GM23338 (cell line): ENCODE measurements at regions not wholly inside any gene's neighbourhood (a gene's known extent, or its start where the extent isn't known, plus 50 kb on each side); places are given as distances from the start of the nearest gene placed in this dataset.

Source experiments
- ATAC-seq: fragments of 200-7000 bp; cut with Tn5 transposase; 3 replicates; pipeline ENCODE4 v1.9.1; 2020
- DNase-seq: peaks from one replicate; pipeline ENCODE4 v3.0.0-alpha.2; 2015; ENCODE audit warnings: low spot score
- H2AFZ ChIP-seq: fragments of 200-600 bp; sonication (generic); 2 replicates; pipeline ENCODE4 v1.8.0; 2016; ENCODE audit warnings: antibody characterized with exemption, mild to moderate bottlenecking, moderate library complexity
- H3F3A ChIP-seq: fragments of 200-600 bp; sonication (generic); replicated peaks from 2 replicates; pipeline ENCODE4 v1.8.0; 2017; ENCODE audit warnings: antibody characterized with exemption, mixed run types, low read depth
- H3K27ac ChIP-seq: fragments of 200-600 bp; sonication (generic); 2 replicates; pipeline ENCODE4 v1.6.1; 2016; ENCODE audit warnings: low read depth
- H3K27me3 ChIP-seq: fragments of 200-600 bp; sonication (generic); 2 replicates; pipeline ENCODE4 v1.8.0; 2016; ENCODE audit warnings: mild to moderate bottlenecking, mixed run types, moderate library complexity; ENCODE audit not compliant: insufficient read depth
- H3K36me3 ChIP-seq: fragments of 200-600 bp; sonication (generic); 2 replicates; pipeline ENCODE4 v1.8.0; 2016; ENCODE audit warnings: mild to moderate bottlenecking; ENCODE audit not compliant: insufficient read depth
- H3K4me1 ChIP-seq: fragments of 200-600 bp; sonication (generic); 2 replicates; pipeline ENCODE4 v1.8.0; 2016; ENCODE audit warnings: mild to moderate bottlenecking, moderate library complexity; ENCODE audit not compliant: insufficient read depth
- H3K4me2 ChIP-seq: fragments of 200-600 bp; sonication (generic); 2 replicates; pipeline ENCODE4 v1.7.1; 2017; ENCODE audit warnings: mixed run types
- H3K4me3 ChIP-seq: fragments of 200-600 bp; sonication (generic); 2 replicates; pipeline ENCODE4 v1.6.1; 2016; ENCODE audit warnings: mixed run types
- H3K79me2 ChIP-seq: fragments of 200-600 bp; sonication (generic); replicated peaks from 2 replicates; pipeline ENCODE4 v1.8.0; 2017; ENCODE audit warnings: mild to moderate bottlenecking; ENCODE audit not compliant: insufficient read depth
- H3K9me2 ChIP-seq: fragments of 200-600 bp; sonication (generic); 2 replicates; pipeline ENCODE4 v1.8.0; 2017; ENCODE audit not compliant: insufficient read depth
- H4K20me1 ChIP-seq: fragments of 200-600 bp; sonication (generic); replicated peaks from 2 replicates; pipeline ENCODE4 v1.8.0; 2017; ENCODE audit warnings: mild to moderate bottlenecking; ENCODE audit not compliant: insufficient read depth
- H3K27ac Mint-ChIP-seq: 2 replicates; pipeline ENCODE4 v1.8.0; 2020; ENCODE audit warnings: inconsistent platforms, mild to moderate bottlenecking, moderate library complexity, mixed read lengths
- H3K27me3 Mint-ChIP-seq: 3 replicates; pipeline ENCODE4 v1.8.0; 2022; ENCODE audit warnings: low read depth, mild to moderate bottlenecking, moderate library complexity, mixed read lengths, inconsistent platforms; ENCODE audit not compliant: insufficient read depth, poor library complexity
- H3K36me3 Mint-ChIP-seq: 3 replicates; pipeline ENCODE4 v1.8.0; 2021; ENCODE audit warnings: low read depth, mild to moderate bottlenecking, inconsistent platforms, moderate library complexity, mixed read lengths
- H3K4me1 Mint-ChIP-seq: 3 replicates; pipeline ENCODE4 v1.8.0; 2020; ENCODE audit warnings: mild to moderate bottlenecking, inconsistent platforms, mixed read lengths
- H3K4me3 Mint-ChIP-seq: 3 replicates; pipeline ENCODE4 v1.8.0; 2021; ENCODE audit warnings: moderate library complexity, mild to moderate bottlenecking, inconsistent platforms, mixed read lengths
- H3K9me3 Mint-ChIP-seq: 3 replicates; pipeline ENCODE4 v1.8.0; 2020; ENCODE audit warnings: moderate library complexity, mild to moderate bottlenecking, inconsistent platforms, mixed read lengths
- NANOG ChIP-seq: IDR thresholded peaks from 2 replicates; pipeline ENCODE4 v1.6.1; 2016; ENCODE audit warnings: antibody characterized with exemption, borderline replicate concordance
- POLR2AphosphoS5 ChIP-seq: IDR thresholded peaks from 2 replicates; pipeline ENCODE4 v1.6.1; 2016; ENCODE audit warnings: antibody characterized with exemption, low read depth
- STAT1 ChIP-seq: IDR thresholded peaks from one replicate; pipeline ENCODE4 v1.6.1; 2016; ENCODE audit warnings: antibody characterized with exemption; ENCODE audit not compliant: unreplicated experiment
- ZNF114 ChIP-seq: fragments of 250-450 bp; sonication (Bioruptor Pico); IDR thresholded peaks from 2 replicates; pipeline ENCODE4 v1.5.0; 2020; ENCODE audit warnings: mild to moderate bottlenecking, moderate library complexity
- ZNF462 ChIP-seq: fragments of 250-450 bp; sonication (Bioruptor Pico); IDR thresholded peaks from 2 replicates; pipeline ENCODE4 v1.5.0; 2020; ENCODE audit warnings: mild to moderate bottlenecking, moderate library complexity

DNA sequence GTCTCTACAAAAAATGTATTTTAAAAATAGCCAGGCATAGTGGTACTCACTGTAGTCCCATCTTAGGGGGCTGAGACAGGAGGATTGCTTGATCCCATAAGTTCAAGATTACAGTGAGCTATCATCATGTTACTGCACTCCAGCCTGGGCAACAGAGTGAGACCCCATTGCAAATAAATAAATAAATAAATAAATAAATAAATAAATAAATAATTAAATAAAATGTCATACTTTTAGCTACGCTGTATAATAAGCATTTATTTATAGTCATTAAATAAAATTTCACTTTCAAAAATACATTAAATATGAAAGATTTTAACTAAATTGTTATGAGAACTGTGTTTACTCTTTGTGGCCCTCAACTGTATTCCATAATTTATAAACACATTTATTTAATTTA, 1124.2 kb downstream of the PCDH7 start:
- Mint-ChIP-seq H3K27ac (no peak overlapping the region), H3K4me3 (no peak overlapping the region), H3K9me3 (peaks cover 14% of the 10 kb centered on the region), H3K27me3 (no peaks in the 10 kb centered on the region), H3K36me3 (no peaks in the 10 kb centered on the region; the same call in 2 of the 3 replicates), H3K4me1 (peaks cover 3% of the 10 kb centered on the region; the same call in 1 of the 3 replicates)
- ATAC-seq (no peak), DNase-seq (no peak)
- TF ChIP-seq ZNF462: no peak
- TF ChIP-seq POLR2AphosphoS5: no peak
- no peak for TF ChIP-seq ZNF114 (CRISPR knock-in tag)
- TF ChIP-seq NANOG: no peak
- Histone ChIP-seq H3K36me3 (no peaks in the 10 kb centered on the region), H3K4me2 (no peak overlapping the region), H3K79me2 (no peaks in the 10 kb centered on the region), H3K4me3 (no peak overlapping the region), H4K20me1 (no peaks in the 10 kb centered on the region), H2AFZ (no peak overlapping the region), H3F3A (no peaks in the 10 kb centered on the region), H3K27me3 (no peaks in the 10 kb centered on the region), H3K4me1 (no peaks in the 10 kb centered on the region), H3K9me2 (no peaks in the 10 kb centered on the region), H3K27ac (no peak overlapping the region)

DNA sequence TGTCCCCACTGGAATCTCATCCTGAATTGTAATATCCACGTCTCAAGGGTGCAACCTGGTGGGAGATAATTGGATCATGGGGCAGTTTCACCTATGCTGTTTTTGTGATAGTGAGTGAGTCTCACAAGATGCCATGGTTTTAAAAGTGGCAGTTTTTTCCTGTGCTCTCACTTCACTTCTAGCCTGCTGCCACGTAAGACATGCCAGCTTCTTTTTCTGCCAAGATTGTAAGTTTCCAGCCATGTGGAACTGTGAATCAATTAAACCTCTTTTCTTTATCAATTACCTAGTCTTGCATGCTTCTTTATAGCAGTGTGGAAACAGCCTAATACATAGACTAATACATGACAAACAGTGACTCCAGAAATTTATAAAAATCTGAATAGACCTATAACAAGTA, 1131.8 kb downstream of the PCDH7 start:
- no peaks in the 10 kb centered on the region for H3K4me1 ChIP-seq
- no peak overlapping the region for H3K27ac Mint-ChIP-seq
- no peaks in the 10 kb centered on the region for H3K9me2 ChIP-seq
- TF ChIP-seq ZNF114 (CRISPR knock-in tag): no peak
- no peak for TF ChIP-seq NANOG
- no peak for TF ChIP-seq STAT1
- H3K9me3 Mint-ChIP-seq: peaks cover 22% of the 10 kb centered on the region
- H3K27ac ChIP-seq: no peak overlapping the region
- H3K4me3 Mint-ChIP-seq: no peak overlapping the region
- no peaks in the 10 kb centered on the region for H3K4me1 Mint-ChIP-seq
- no peaks in the 10 kb centered on the region for H3K27me3 ChIP-seq
- peaks cover 4% of the 10 kb centered on the region; the same call in 1 of the 3 replicates for H3K36me3 Mint-ChIP-seq
- no peak overlapping the region for H2AFZ ChIP-seq
- DNase-seq (no peak), ATAC-seq (no peak)
- no peaks in the 10 kb centered on the region for H3F3A ChIP-seq
- H3K4me3 ChIP-seq: no peak overlapping the region
- no peaks in the 10 kb centered on the region; the same call in 1 of the 2 replicates for H3K36me3 ChIP-seq
- no peaks in the 10 kb centered on the region for H3K79me2 ChIP-seq
- no peaks in the 10 kb centered on the region for H4K20me1 ChIP-seq
- no peaks in the 10 kb centered on the region for H3K27me3 Mint-ChIP-seq
- H3K4me2 ChIP-seq: no peak overlapping the region
